HG03097 (cell line): ENCODE measurements at regions not wholly inside any gene's neighbourhood (a gene's known extent, or its start where the extent isn't known, plus 50 kb on each side); places are given as distances from the start of the nearest gene placed in this dataset.

Source experiments
- ATAC-seq: cut with Tn5 transposase; IDR thresholded peaks from one replicate; pipeline ENCODE4 v1.9.1; 2021; ENCODE audit not compliant: unreplicated experiment, low FRiP score

DNA sequence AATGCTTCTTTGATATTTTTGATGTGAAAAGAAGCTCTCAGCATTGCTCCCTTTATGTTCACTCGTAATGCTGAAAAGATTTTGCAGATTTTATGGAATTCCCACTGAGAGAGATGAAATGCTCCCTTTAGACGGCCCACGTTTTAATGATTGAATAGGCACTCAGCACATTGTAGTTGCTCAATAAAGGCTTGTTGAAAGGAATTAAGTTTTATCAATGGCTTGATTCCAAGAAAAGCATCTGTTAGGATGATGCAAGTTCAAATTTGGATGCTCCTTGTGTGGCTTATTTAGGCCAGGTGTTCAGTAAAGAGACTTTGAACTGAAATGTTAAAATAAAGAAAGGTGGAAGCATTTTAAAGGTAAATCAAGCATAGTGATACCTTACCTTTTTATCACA is 725.1 kb downstream of the EPHA4 start:
- ATAC-seq = no peak

GRCh38 chr2:220847589-220847988 is 724.5 kb downstream of the EPHA4 start:
- no peak for ATAC-seq

GRCh38 chr2:220849433-220849832 is 722.7 kb downstream of the EPHA4 start:
- ATAC-seq = no peak

- no peak for ATAC-seq
These were observed 722.0 kb downstream of the EPHA4 start for GRCh38 chr2:220850116-220850515.

DNA sequence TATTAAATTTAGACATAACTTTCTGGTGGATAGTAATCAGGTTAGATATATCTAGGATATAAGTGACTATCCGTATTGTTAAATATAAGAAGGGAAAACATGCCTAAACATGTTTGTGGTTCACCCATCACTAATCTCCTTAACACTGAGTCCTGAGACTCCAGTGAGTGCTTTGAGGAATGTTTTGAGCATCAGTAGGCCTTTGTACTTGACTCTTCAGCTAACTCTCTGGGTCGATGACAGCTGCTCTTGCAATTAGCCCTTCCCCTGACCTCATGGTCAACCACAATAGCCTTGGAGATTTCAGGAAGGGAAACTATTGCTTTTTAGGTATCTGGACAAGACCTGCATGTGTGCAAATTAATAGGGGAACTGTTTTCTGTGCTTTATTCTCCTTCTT is 716.8 kb downstream of the EPHA4 start:
- ATAC-seq = no peak

DNA sequence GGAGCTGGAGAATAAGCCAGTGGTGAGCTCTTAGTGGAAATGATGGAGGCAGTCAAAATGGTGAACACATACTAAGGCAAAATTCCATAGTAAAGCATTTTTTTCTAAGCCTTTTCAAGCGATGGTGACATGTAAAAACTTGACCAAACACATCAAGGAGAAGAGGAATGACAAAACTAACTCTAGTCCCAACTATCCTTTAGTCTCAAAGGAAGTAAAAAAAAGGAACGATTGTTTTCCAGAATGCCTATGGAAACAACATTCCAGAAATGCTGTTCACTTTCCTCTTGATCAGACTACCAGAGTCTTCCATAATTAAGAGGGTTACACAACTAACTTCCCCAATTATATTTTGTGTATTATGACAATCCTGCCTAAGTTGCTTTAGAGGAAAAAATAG is 715.6 kb downstream of the EPHA4 start:
- ATAC-seq = no peak

DNA sequence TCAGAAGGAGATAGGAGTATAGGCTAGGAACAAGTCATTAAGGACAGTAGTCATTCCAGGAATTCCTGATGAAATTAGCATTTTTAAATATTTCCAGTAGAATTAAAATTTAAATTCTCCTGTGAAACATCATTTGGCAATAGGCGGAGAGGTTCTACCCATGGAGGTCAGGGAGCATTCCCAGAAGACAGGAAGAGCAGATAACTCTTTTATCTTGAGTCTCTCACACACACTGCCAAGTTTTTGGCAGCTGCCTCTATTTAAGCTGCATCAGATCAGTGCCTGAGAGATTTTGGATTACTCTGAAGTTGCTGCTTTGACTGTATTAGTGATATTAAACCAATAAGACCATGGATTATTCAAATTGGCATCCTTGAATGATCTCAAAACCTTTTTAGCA is 714.7 kb downstream of the EPHA4 start:
- ATAC-seq = no peak

DNA sequence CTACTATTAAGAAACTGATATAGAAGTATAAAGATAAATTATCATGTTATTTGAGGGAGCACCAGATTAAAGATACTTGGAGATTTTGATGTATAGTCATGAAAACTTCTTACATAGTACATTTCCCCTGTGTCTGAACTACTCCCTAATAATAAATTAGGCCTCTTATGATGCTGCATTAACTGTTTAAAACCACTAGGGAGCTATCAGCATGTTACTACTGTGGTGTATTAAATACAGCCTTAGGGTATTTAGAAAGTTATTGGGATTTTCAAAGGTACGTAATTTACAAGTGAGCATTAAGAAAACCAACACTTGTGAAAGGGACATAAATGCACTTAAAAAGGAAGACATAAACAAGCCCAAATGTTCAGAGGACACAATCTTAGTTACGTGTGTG is 714.0 kb downstream of the EPHA4 start:
- no peak for ATAC-seq

- ATAC-seq = no peak
These were observed 700.2 kb downstream of the EPHA4 start for GRCh38 chr2:220871909-220872308.

- ATAC-seq = no peak
These were observed 695.9 kb downstream of the EPHA4 start for GRCh38 chr2:220876080-220876824.

GRCh38 chr2:220877491-220877890 is 694.6 kb downstream of the EPHA4 start:
- no peak for ATAC-seq

- ATAC-seq = no peak
These were observed 694.2 kb downstream of the EPHA4 start for GRCh38 chr2:220877897-220878296.

GRCh38 chr2:220880623-220881596 is 691.2 kb downstream of the EPHA4 start:
- no peak for ATAC-seq

DNA sequence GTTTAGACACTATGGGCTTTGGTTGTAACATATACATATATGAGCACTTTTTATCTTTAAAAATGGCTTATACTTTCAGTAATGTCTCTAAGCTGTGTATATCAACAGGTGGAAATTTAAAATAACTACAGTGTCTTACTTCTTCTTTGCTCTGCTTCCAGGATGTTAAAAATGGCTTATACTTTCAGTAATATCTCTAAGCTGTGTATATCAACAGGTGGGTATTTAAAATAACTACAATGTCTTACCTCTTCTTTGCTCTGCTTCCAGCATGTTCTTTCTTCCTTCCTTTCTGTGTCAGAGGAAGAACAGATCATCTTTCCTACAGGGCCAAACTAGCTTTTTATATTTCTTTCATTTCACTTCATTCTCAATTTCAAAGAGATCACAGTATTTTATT is 689.6 kb downstream of the EPHA4 start:
- no peak for ATAC-seq

DNA sequence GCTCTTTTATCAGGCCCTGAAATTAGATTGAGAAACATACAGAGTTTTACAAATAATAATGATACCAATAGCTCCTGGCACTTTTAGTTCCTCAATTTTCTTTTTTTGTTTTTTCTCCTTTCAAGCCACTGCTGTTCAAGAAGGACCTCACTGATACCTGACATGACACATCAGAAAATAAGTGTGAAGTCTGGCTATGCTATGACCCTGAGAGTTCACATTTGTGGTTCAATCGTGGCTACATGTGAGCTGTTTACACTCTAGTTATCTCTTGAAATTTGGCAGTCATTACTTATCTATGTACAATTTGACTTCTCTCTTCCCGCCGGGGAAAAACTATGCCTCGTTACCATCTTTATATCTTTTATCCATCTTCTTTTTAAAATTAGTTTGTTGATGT is 686.5 kb downstream of the EPHA4 start:
- no peak for ATAC-seq

- no peak for ATAC-seq
These were observed 684.7 kb downstream of the EPHA4 start for GRCh38 chr2:220887271-220887870.

DNA sequence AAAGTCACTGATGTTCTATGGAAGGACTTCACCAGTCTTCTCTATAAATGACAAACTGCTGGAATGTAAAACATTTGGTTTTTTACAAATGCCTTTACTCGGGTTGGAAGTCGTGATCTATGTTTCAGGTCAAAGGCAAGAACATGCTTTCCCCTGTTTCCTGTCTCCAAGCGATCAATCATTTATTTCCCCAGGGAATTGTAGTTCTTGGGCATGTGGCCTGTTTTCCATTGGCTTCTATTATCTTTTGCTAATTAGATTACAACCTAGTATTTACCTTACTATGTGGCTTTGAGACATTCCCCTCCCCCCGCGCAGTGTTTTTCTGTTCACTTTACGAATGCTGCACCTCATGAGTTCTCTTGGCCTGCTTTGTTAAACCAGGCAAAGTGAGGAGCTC is 684.2 kb downstream of the EPHA4 start:
- no peak for ATAC-seq

- no peak for ATAC-seq
These were observed 681.2 kb downstream of the EPHA4 start for GRCh38 chr2:220890931-220891330.

- no peak for ATAC-seq
These were observed 680.7 kb downstream of the EPHA4 start for GRCh38 chr2:220891405-220891804.

GRCh38 chr2:220892018-220892634 is 680.0 kb downstream of the EPHA4 start:
- no peak for ATAC-seq

- ATAC-seq = no peak
These were observed 678.7 kb downstream of the EPHA4 start for GRCh38 chr2:220893411-220893810.
